ENCODE measurements at regions not wholly inside any gene's neighbourhood (a gene's known extent, or its start where the extent isn't known, plus 50 kb on each side); places are given as distances from the start of the nearest gene placed in this dataset.
A peak's percentile ranks its signal among the peaks of the same experiment; 100 is the strongest.

GRCh38 chr4:22045051-22045630 is 96.6 kb upstream of the KCNIP4 start:
- in situ Hi-C loops (cut with HindIII; ENCODE audit: extremely low pct_ligation_motif_present, low pct_unique_long_range_greater_than_20kb): no loop called here
- TF ChIP-seq FOXO1 (CRISPR knock-in tag; IDR thresholded peaks at IDR 0.05): no peak
- TF ChIP-seq, protein P1, sequence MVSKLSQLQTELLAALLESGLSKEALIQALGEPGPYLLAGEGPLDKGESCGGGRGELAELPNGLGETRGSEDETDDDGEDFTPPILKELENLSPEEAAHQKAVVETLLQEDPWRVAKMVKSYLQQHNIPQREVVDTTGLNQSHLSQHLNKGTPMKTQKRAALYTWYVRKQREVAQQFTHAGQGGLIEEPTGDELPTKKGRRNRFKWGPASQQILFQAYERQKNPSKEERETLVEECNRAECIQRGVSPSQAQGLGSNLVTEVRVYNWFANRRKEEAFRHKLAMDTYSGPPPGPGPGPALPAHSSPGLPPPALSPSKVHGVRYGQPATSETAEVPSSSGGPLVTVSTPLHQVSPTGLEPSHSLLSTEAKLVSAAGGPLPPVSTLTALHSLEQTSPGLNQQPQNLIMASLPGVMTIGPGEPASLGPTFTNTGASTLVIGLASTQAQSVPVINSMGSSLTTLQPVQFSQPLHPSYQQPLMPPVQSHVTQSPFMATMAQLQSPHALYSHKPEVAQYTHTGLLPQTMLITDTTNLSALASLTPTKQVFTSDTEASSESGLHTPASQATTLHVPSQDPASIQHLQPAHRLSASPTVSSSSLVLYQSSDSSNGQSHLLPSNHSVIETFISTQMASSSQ (IDR thresholded peaks at IDR 0.05; ENCODE audit: low read depth): no peak
- TF ChIP-seq, protein P1 (CRISPR knock-in tag; IDR thresholded peaks at IDR 0.05; ENCODE audit: borderline replicate concordance): no peak

DNA sequence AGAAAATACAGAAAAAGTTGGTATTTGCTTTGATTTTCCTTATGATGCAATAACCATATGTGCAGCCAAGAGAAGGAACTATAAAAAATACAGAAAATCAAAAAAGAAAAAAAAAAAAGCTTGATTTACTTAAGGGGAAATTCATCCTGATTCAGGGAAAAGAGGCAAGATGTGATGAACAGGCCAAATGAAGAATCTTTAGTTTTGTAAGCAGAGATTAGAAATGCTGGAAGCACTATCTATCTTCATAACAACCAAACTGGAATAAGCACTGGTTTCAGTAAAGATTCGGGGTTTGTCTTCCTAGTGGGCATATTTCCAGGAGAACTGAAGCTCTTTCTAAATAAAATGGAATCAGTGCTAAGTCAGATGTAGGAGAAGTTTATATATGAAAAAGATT is 82.9 kb upstream of the KCNIP4 start:
- H3K4me3 ChIP-seq (replicated peaks in 1 of 3; ENCODE audit: insufficient read depth in 1 of 3, low read depth in 2 of 3, low read length in 3 of 3): no peak overlapping the region
- no TSS peak for BruUV-seq (replicated peaks)
- no peak overlapping the region for H3K9ac ChIP-seq (ENCODE audit: insufficient read depth, low read depth, low read length)
- no peak for ATAC-seq
- no peaks in the 10 kb centered on the region for H3K9me3 ChIP-seq (ENCODE audit: low read length)
- no peaks in the 10 kb centered on the region for H3K79me2 ChIP-seq (ENCODE audit: insufficient read depth, low read length)
- ChIA-PET POLR2A (no interaction called here), CTCF (ENCODE audit: low intra/inter-chr PET ratio, low total read pairs) (no interaction called here)
- H2AFZ ChIP-seq (ENCODE audit: low read length): no peak overlapping the region
- no peak for DNase-seq (ENCODE audit: low spot score)
- H3K27me3 ChIP-seq (ENCODE audit: control insufficient read depth in 1 of 2, insufficient read depth in 2 of 2, low read length in 2 of 2): no peaks in the 10 kb centered on the region; a peak in 1 of 5 replicates
- H3K4me1 ChIP-seq (ENCODE audit: insufficient read depth, low read length): no peaks in the 10 kb centered on the region
- no peak for FAIRE-seq
- WGBS (ENCODE audit: low lambda C conversion rate): 4% methylated on average over 1 of the region's 1 CpG
- no peak for TF ChIP-seq ZNF75D (CRISPR knock-in tag; IDR thresholded peaks at IDR 0.05; ENCODE audit: borderline replicate concordance)
- 0 out of 2 replicates have a peak, but pooled peaks have one; percentile 7 for TF ChIP-seq CEBPB (IDR thresholded peaks at IDR 0.05; ENCODE audit: borderline replicate concordance, low read depth, low read length)
- peak; percentile 29; the same call in 1 of the 2 replicates for TF ChIP-seq ATF7 (IDR thresholded peaks at IDR 0.05)
- TF ChIP-seq ATF7 (CRISPR knock-in tag; IDR thresholded peaks at IDR 0.05): no peak
- no peak overlapping the region for H3K4me2 ChIP-seq (ENCODE audit: low read depth, low read length)
- no peaks in the 10 kb centered on the region for H4K20me1 ChIP-seq (ENCODE audit: insufficient read depth, low read length)
- H3K36me3 ChIP-seq (replicated peaks in 1 of 2; ENCODE audit: control insufficient read depth in 1 of 2, insufficient read depth in 2 of 2, low read length in 2 of 2): no peaks in the 10 kb centered on the region
- intact Hi-C loops (cut with micrococcal nuclease; ENCODE audit: unreplicated experiment) (no loop called here), in situ Hi-C loops (cut with HindIII; ENCODE audit: extremely low pct_ligation_motif_present, low pct_unique_long_range_greater_than_20kb) (no loop called here)
- no peak overlapping the region for H3K27ac ChIP-seq (ENCODE audit: extremely low read length, insufficient read depth, low read length)

More at GRCh38 chr4:22045051-22045630, 96.6 kb upstream of the KCNIP4 start:
- no peak overlapping the region for H3K27ac ChIP-seq (ENCODE audit: extremely low read length, insufficient read depth, low read length)
- H2AFZ ChIP-seq (ENCODE audit: low read length): no peak overlapping the region
- H3K79me2 ChIP-seq (ENCODE audit: insufficient read depth, low read length): no peaks in the 10 kb centered on the region
- H3K27me3 ChIP-seq (ENCODE audit: control insufficient read depth in 1 of 2, insufficient read depth in 2 of 2, low read length in 2 of 2): no peaks in the 10 kb centered on the region
- no peak overlapping the region for H3K4me2 ChIP-seq (ENCODE audit: low read depth, low read length)
- H4K20me1 ChIP-seq (ENCODE audit: insufficient read depth, low read length): no peaks in the 10 kb centered on the region
- ChIA-PET POLR2A (no interaction called here), CTCF (ENCODE audit: low intra/inter-chr PET ratio, low total read pairs) (no interaction called here)
- no peak overlapping the region for H3K9ac ChIP-seq (ENCODE audit: insufficient read depth, low read depth, low read length)
- H3K4me3 ChIP-seq (replicated peaks in 1 of 3; ENCODE audit: insufficient read depth in 1 of 3, low read depth in 2 of 3, low read length in 3 of 3): no peak overlapping the region
- ATAC-seq (no peak), FAIRE-seq (no peak), DNase-seq (ENCODE audit: low spot score) (no peak)
- H3K36me3 ChIP-seq (replicated peaks in 1 of 2; ENCODE audit: control insufficient read depth in 1 of 2, insufficient read depth in 2 of 2, low read length in 2 of 2): no peaks in the 10 kb centered on the region
- intact Hi-C loops (cut with micrococcal nuclease; ENCODE audit: unreplicated experiment): no loop called here
- BruUV-seq (replicated peaks): no TSS peak
- H3K9me3 ChIP-seq (ENCODE audit: low read length): no peaks in the 10 kb centered on the region
- H3K4me1 ChIP-seq (ENCODE audit: insufficient read depth, low read length): no peaks in the 10 kb centered on the region
